Fibroblast of skin of scalp (primary cell): ENCODE measurements at regions not wholly inside any gene's neighbourhood (a gene's known extent, or its start where the extent isn't known, plus 50 kb on each side); places are given as distances from the start of the nearest gene placed in this dataset.

Experiments used
- DNase-seq: peaks from one replicate; pipeline ENCODE4 v3.0.0-alpha.2; 2013

DNA sequence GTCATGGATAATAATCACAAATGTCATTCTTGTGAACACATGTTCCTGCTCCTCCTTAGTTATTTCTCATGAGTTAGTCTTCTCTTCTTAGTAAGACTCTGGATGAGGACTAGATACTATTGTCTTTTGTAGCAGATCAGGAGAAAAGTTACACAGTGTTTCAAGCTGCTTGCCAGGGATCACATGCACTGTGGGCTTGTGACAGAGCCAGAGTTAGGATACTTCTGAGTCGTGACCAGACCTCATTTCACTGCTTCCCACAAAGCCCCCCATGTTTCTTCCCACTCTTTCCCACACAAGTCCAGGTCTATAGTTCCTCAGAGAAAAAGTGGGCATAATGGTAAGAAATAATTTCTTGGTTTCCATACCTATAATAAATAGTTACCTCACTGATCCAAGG lies 80.2 kb upstream of the LRATD1 start:
- no peak for DNase-seq

DNA sequence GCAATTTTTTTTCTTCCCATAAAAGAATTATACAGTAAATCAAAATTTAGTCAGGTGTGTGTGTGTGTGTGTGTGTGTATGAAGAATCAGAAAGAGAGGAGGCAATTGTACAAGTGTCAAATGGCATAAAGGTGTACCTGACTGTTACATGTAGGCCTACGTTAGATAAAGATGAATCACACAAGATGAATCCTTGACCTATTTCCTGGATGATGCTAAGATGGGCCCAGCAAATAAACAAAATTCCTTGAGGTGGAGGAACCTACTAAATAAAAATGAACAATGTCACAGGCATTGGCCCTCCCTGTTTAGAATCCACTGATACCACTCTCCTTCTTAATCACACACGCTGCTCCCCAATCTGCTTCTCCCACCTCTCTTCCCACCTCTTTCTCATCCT lies 79.7 kb upstream of the LRATD1 start:
- DNase-seq = no peak

- no peak for DNase-seq
These were observed 77.5 kb upstream of the LRATD1 start for GRCh38 chr2:14554849-14555545.

DNA sequence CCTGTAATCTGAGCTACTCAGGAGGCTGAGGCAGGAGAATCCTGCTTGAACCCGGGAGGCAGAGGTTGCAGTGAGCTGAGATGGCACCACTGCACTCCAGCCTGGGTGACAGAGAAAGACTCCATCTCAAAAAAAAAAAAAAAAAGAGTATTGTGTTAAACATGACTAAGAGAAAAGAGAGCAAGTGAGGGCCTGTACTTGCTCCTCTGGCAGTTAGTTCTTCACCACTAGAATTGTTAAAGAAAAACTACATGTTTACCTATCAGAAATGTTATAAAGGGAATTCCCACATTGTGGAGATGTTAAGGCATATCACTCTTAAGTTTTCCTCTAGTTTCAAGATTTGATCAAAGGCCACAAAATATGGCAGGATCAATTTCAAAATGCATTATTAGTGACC lies 75.4 kb upstream of the LRATD1 start:
- no peak for DNase-seq

DNA sequence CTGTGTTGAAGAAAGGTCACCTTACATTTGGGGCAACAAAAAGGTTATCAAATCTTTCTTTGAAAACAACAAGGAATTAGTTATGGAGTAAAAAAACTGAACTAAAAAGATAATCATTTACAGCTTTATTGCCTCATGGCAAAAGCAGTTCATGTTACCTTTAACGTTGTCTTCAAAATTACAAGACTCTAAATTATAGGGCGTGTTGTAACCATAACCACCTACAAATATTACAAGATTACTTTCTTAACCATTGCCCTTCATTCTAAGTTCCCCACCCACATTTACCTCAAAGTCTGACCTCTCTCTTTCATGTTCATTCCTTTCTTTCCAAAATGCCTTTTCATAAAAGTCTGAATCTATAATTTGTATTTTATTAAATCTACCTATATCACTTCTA lies 74.6 kb upstream of the LRATD1 start:
- DNase-seq = no peak

DNA sequence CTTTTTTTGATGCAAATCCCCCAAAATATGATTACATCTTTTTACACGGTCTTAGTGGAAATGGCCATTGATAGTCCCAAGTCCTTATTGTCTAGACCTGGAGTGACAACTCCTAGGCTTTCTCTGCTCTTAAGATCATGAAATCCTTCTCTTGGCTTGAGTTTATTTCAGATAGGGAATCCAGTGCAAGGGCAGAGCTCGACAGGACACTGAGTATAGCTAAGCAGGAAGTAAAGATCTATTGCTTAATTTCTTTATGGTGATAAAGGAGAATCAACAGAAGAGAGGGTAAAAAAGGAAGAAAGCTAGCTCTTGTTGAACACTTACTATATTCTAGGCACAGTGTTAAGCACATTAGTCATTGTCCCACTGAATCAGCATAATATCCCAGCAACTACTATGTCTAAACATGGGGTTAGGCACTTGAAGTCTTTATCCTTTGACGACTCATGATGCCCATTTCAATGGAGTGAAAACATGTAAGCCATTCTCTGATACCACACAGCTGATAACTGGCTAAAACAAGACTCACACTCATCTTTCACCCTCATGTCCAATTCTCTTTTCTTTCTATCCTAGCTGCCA lies 74.1 kb upstream of the LRATD1 start:
- no peak for DNase-seq

GRCh38 chr2:14560716-14561115 lies 71.8 kb upstream of the LRATD1 start:
- DNase-seq = peak; percentile 0

DNA sequence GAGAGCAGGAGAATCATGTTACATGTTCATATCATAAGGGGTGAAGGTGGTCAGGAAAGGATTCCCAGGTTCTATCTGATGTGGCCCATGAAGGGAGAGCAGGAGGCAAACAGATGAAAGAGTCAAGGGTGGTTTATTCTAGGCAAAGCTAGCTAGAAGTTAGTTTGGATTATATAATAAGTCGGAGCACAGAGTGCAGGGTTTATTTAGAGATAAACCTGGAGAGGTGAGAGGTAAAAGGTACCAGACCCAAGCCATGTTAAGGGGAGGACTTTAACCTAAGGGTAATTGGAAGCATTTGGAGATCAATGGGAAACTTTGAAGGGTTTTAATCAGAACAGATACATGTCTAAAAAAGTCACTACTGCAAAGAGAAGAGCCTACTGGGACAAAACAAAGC lies 69.2 kb upstream of the LRATD1 start:
- DNase-seq = no peak

DNA sequence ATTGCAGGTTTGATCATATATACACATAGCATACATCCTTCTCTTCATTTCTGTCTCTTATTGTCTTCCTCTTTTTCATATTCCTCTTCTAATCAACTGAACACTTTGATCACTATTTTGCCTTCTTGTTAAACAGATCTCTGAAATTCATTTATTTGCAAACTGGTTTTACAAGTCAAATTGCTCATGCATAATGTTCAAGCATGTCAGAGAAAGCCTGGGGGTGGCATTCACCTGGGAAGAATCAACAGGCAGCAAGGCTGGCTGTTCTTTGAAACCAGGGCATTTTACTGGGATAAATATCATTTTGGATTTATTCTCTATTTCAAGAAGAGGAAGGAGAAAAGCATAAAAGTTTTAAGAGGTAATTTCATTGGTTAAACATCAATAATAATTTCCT lies 66.9 kb upstream of the LRATD1 start:
- DNase-seq = no peak

DNA sequence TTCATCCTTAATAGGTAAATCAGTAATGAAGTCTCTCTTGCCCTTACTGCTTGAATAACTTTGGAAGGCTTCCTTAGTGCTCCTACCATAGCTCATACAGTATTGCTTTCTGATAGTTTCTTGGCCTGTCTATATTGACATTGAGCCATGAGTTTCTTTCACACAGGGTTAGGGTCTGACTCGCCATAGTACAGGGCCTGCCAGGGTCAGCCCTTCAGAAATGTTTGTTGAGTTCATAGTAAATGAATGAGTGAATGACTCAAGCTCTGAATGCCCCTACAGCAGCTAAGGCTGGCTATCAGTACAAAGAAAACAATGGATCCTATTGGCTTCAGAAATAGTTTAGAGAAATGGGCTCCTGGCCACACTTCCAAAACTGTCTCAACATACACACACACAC lies 65.0 kb upstream of the LRATD1 start:
- no peak for DNase-seq

DNA sequence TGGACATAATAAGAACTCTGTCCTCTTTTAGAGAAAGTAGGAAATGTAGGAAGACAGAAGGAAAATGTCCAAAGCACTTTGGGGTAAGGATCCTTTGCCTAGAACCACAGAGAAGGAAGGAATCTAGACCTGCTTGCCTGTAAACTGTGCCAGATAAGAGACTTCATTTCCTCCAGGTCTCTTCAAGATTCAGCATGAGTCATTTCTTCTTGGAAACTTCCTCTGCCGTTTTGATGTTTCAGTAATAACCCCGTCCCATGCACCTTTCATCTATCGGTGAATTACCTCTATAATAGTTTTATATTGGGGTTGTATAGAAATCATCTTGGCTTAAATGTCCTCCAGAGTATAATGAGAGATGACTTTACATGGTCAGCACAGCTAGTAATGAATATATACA lies 63.2 kb upstream of the LRATD1 start:
- no peak for DNase-seq

DNA sequence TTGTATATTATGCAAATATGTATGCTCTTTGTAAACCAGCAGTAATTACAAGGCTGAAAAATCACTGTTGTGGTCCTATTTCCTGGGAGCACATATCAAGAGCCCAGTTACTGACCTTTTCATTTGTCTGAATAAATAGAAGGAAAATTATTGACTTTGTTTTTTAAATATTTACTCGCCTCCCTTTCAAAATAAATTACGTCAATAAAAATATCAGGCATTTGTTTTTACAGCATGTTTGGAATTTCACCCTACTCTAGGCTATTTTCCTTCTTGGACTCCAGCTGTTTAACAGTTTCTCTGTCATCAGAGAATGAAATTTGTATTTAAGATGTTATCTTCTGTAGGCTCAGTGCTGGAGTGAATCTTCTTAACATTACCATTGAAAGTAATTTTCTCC lies 59.9 kb upstream of the LRATD1 start:
- DNase-seq = no peak

DNA sequence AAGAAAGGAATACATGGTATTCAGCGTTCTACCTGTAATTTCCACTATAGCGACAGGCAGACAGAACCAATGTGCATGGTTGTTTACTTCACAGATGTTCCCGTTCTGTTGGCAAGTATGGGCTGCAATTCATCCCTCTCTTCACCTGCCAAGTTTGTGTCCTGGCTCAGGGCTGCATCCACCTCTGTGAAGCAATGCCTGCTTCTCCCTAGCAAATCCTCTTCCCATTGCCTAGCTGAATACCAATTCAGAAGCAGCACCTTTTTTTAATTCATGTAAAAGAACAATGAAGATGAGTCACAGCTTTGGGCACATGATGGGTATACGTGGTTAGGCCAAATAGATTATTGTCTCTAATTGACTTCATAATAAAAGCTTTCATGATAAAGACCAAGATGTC lies 54.7 kb upstream of the LRATD1 start:
- no peak for DNase-seq
